ENCODE measurements at regions not wholly inside any gene's neighbourhood (a gene's known extent, or its start where the extent isn't known, plus 50 kb on each side); places are given as distances from the start of the nearest gene placed in this dataset.

GRCh38 chr6:154602296-154602695 lies 91.8 kb upstream of the CNKSR3 start:
- DNase-seq, result no peak
- ChIA-PET POLR2A (no interaction called here), CTCF (interaction anchor here (0.6 kb wide), 1 partner anchor 1370 kb away, joined by 3 read pairs; no protein-coding TSS in a partner anchor)
- Histone ChIP-seq H3K4me2 (no peak overlapping the region), H3K4me3 (ENCODE audit: low read depth in 2 of 2, low read length in 1 of 2) (no peak overlapping the region), H2AFZ (ENCODE audit: low read depth) (no peak overlapping the region), H3K9me3 (no peaks in the 10 kb centered on the region), H3K36me3 (replicated peaks in 1 of 2; ENCODE audit: control insufficient read depth in 1 of 2, insufficient read depth in 2 of 2, low read length in 1 of 2) (no peaks in the 10 kb centered on the region), H3K79me2 (ENCODE audit: insufficient read depth) (no peaks in the 10 kb centered on the region), H3K4me1 (ENCODE audit: control insufficient read depth in 1 of 2, insufficient read depth in 2 of 2, low read depth in 1 of 2, low read length in 1 of 2) (no peaks in the 10 kb centered on the region), H3K27ac (ENCODE audit: low read depth in 2 of 2, low read length in 1 of 2) (no peak overlapping the region), H3K9ac (no peak overlapping the region), H3K9me2 (no peaks in the 10 kb centered on the region), H3K27me3 (ENCODE audit: insufficient read depth) (no peaks in the 10 kb centered on the region), H4K20me1 (ENCODE audit: insufficient read depth) (no peaks in the 10 kb centered on the region), H3F3A (replicated peaks; ENCODE audit: insufficient read depth) (no peaks in the 10 kb centered on the region)
- no peak for TF ChIP-seq GATA2 (CRISPR knock-in tag; IDR thresholded peaks at IDR 0.05)
- TF ChIP-seq TAF1 (IDR thresholded peaks at IDR 0.05; ENCODE audit: borderline replicate concordance, low read depth, low read length), result no peak
- no peak for TF ChIP-seq EZH2phosphoT487 (IDR thresholded peaks at IDR 0.05; ENCODE audit: borderline replicate concordance, low read depth)
- TF ChIP-seq TEAD4 (IDR thresholded peaks at IDR 0.05; ENCODE audit: borderline replicate concordance, insufficient read depth), result no peak
- TF ChIP-seq YY1 (IDR thresholded peaks at IDR 0.05; ENCODE audit: low read depth), result no peak
- TF ChIP-seq FOXJ3 (CRISPR knock-in tag; IDR thresholded peaks at IDR 0.05), result no peak
- no peak for TF ChIP-seq MXI1 (IDR thresholded peaks at IDR 0.05; ENCODE audit: low read depth, low read length)
- TF ChIP-seq SIN3A (IDR thresholded peaks at IDR 0.05; ENCODE audit: borderline replicate concordance, low read depth, low read length), result no peak
- TF ChIP-seq FOXM1 (IDR thresholded peaks at IDR 0.05; ENCODE audit: low read depth), result no peak
- 84% methylated on average over 5 of the region's 5 CpGs for WGBS (ENCODE audit: low lambda C conversion rate)

DNA sequence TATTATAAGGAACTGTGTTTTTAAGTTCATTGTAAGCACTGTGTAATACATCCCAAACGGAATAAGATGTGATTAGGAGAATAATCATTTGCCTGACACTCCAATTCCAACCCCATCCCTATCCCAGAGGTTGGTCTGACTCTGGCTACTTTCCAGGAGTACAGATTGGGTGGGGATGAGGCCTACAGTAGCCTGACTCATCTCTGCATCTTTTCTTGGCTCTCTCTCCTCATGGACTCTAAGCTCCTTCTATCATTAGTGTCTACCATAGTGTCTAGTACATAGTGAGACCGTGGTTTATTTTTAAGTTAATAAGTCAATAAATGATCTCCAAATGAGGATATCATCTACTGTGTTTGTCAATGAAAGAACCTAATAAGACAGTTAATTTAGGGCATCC lies 92.2 kb upstream of the CNKSR3 start:
- WGBS (ENCODE audit: low lambda C conversion rate), result 74% methylated on average over 2 of the region's 2 CpGs
- CTCF ChIA-PET, result no interaction called here

More for the DNA sequence above, 92.2 kb upstream of the CNKSR3 start:
- H3K9me3 ChIP-seq, result no peaks in the 10 kb centered on the region
- H4K20me1 ChIP-seq (ENCODE audit: insufficient read depth), result no peaks in the 10 kb centered on the region
- H3K27me3 ChIP-seq (ENCODE audit: insufficient read depth), result no peaks in the 10 kb centered on the region
- no peaks in the 10 kb centered on the region for H3K9me2 ChIP-seq
- no peak overlapping the region for H3K9ac ChIP-seq
- H3K79me2 ChIP-seq (ENCODE audit: insufficient read depth), result no peaks in the 10 kb centered on the region
- TF ChIP-seq, protein P1, sequence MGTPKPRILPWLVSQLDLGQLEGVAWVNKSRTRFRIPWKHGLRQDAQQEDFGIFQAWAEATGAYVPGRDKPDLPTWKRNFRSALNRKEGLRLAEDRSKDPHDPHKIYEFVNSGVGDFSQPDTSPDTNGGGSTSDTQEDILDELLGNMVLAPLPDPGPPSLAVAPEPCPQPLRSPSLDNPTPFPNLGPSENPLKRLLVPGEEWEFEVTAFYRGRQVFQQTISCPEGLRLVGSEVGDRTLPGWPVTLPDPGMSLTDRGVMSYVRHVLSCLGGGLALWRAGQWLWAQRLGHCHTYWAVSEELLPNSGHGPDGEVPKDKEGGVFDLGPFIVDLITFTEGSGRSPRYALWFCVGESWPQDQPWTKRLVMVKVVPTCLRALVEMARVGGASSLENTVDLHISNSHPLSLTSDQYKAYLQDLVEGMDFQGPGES (IDR thresholded peaks at IDR 0.05; ENCODE audit: low read depth, low read length), result no peak
- TF ChIP-seq FOXJ3 (CRISPR knock-in tag; IDR thresholded peaks at IDR 0.05) (no peak), FOXM1 (IDR thresholded peaks at IDR 0.05; ENCODE audit: low read depth) (no peak), GATA2 (CRISPR knock-in tag; IDR thresholded peaks at IDR 0.05) (no peak), MEF2A (IDR thresholded peaks at IDR 0.05; ENCODE audit: borderline replicate concordance, low read depth) (no peak), MXI1 (IDR thresholded peaks at IDR 0.05; ENCODE audit: low read depth, low read length) (no peak), JUND (IDR thresholded peaks at IDR 0.05) (no peak)
- TF ChIP-seq, protein P2, sequence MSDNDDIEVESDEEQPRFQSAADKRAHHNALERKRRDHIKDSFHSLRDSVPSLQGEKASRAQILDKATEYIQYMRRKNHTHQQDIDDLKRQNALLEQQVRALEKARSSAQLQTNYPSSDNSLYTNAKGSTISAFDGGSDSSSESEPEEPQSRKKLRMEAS (IDR thresholded peaks at IDR 0.05; ENCODE audit: low read depth), result no peak
- TF ChIP-seq, protein P3, sequence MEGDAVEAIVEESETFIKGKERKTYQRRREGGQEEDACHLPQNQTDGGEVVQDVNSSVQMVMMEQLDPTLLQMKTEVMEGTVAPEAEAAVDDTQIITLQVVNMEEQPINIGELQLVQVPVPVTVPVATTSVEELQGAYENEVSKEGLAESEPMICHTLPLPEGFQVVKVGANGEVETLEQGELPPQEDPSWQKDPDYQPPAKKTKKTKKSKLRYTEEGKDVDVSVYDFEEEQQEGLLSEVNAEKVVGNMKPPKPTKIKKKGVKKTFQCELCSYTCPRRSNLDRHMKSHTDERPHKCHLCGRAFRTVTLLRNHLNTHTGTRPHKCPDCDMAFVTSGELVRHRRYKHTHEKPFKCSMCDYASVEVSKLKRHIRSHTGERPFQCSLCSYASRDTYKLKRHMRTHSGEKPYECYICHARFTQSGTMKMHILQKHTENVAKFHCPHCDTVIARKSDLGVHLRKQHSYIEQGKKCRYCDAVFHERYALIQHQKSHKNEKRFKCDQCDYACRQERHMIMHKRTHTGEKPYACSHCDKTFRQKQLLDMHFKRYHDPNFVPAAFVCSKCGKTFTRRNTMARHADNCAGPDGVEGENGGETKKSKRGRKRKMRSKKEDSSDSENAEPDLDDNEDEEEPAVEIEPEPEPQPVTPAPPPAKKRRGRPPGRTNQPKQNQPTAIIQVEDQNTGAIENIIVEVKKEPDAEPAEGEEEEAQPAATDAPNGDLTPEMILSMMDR (IDR thresholded peaks at IDR 0.05), result no peak
- H3K4me1 ChIP-seq (ENCODE audit: control insufficient read depth in 1 of 2, insufficient read depth in 2 of 2, low read depth in 1 of 2, low read length in 1 of 2), result no peaks in the 10 kb centered on the region
- H3K27ac ChIP-seq (ENCODE audit: low read depth in 2 of 2, low read length in 1 of 2), result no peak overlapping the region
- no peak overlapping the region for H2AFZ ChIP-seq (ENCODE audit: low read depth)
- H3K4me3 ChIP-seq (ENCODE audit: low read depth in 2 of 2, low read length in 1 of 2), result no peak overlapping the region
- POLR2A ChIA-PET, result no interaction called here
- H3K4me2 ChIP-seq, result no peak overlapping the region
- H3F3A ChIP-seq (replicated peaks; ENCODE audit: insufficient read depth), result no peaks in the 10 kb centered on the region
- no peak for DNase-seq
- no peaks in the 10 kb centered on the region for H3K36me3 ChIP-seq (replicated peaks in 1 of 2; ENCODE audit: control insufficient read depth in 1 of 2, insufficient read depth in 2 of 2, low read length in 1 of 2)
